Left lung (tissue), 4 donors: ENCODE measurements at regions not wholly inside any gene's neighbourhood (a gene's known extent, or its start where the extent isn't known, plus 50 kb on each side); places are given as distances from the start of the nearest gene placed in this dataset.

Source experiments
- ATAC-seq: fragments of 200-7000 bp; cut with Tn5 transposase; one replicate; pipeline ENCODE4 v1.9.1; 2020; ENCODE audit warnings: moderate library complexity
- DNase-seq, 4 donors: peaks; one replicate each; pipeline ENCODE4 v3.0.0-alpha.2; 2013 to 2020
- H3K27ac ChIP-seq, 2 donors: fragments of 200-600 bp; sonication (generic) in 1 of 2; one replicate each; pipeline versions ENCODE4 v1.5.0 to v1.8.0; 2020 to 2021
- H3K27me3 ChIP-seq, 2 donors: fragments of 200-600 bp; sonication (generic) in 1 of 2; one replicate each; pipeline versions ENCODE4 v1.5.0 to v1.8.0; 2020 to 2021
- H3K36me3 ChIP-seq, 2 donors: fragments of 200-600 bp; sonication (generic) in 1 of 2; one replicate each; pipeline versions ENCODE4 v1.5.0 to v1.8.0; 2020 to 2021
- H3K4me1 ChIP-seq, 2 donors: fragments of 200-600 bp; one replicate each; pipeline ENCODE4 v1.8.0; 2021
- H3K4me3 ChIP-seq, 2 donors: fragments of 200-600 bp; sonication (generic) in 1 of 2; one replicate each; pipeline versions ENCODE4 v1.5.0 to v1.8.0; 2020 to 2021; ENCODE audit warnings: mild to moderate bottlenecking in 1 of 2
- H3K9me3 ChIP-seq, 2 donors: fragments of 200-600 bp; sonication (generic) in 1 of 2; one replicate each; pipeline versions ENCODE4 v1.5.0 to v1.8.0; 2020 to 2021
- CTCF ChIP-seq, 2 donors: fragments of 200-600 bp; sonication (generic) in 1 of 2; IDR thresholded peaks; one replicate each; pipeline versions ENCODE4 v1.5.0 to v1.8.0; 2021; ENCODE audit warnings: antibody characterized with exemption in 2 of 2
- intact Hi-C, 2 donors: fragments of 100-400 bp; cut with DNase I; formaldehyde crosslinking; loops; one replicate each; pipeline versions ENCODE4 v1.11.2 to v1.14.2; 2022
- microRNA-seq, 2 donors: library from miRNA; unstranded; fragments of <30 nt; microRNA quantifications; one replicate each; pipeline ENCODE4, GENCODE V29; 2019
- donor health status: DM: no; HTN: yes; CAD: no.
- donor health status: DM: no; HTN: no; CAD: no.

- Histone ChIP-seq H3K4me3 (no peak overlapping the region), H3K4me1 (no peaks in the 10 kb centered on the region), H3K9me3 (peaks cover 0 to 9% of the 10 kb centered on the region in 2 donors), H3K27me3 (no peaks in the 10 kb centered on the region), H3K36me3 (no peaks in the 10 kb centered on the region), H3K27ac (no peak overlapping the region)
- ATAC-seq: no peak
- no peak for TF ChIP-seq CTCF (IDR thresholded peaks at IDR 0.05)
- intact Hi-C loops: no loop called here
- DNase-seq: no peak
Observed at GRCh38 chr12:25896981-25897380, 61.5 kb upstream of the RASSF8 start.

DNA sequence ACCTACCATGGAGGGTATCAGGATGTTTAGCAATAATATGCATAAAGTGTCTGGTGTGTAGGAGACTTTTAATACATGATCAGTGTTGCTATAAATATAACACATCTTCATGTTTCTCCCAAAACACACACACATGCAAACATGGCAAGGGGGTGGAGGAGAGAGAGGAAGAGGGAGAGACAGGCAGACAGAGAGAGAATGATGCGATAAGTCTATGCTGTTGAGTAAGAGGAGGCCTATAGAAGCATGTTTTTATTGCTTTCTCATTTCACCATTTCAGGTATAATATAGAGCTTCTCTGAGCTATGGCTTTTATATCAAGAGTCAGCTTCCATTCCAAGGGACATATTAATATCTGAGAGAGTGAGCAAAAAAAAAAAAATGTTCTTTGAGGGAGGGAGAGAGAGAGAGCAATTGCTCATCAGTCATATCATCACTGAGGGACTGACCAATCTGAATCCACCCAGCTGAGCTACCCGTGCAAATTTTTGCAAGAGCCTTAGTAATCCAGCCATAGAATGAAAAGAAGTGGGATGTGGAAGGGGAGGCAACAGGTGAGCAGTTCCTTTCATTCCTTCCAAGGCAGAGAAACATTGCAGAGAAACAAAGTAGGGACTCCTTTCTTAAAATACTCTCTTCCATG is 54.8 kb upstream of the RASSF8 start:
- no peaks in the 10 kb centered on the region for H3K4me1 ChIP-seq
- no peak overlapping the region for H3K27ac ChIP-seq
- no peaks in the 10 kb centered on the region for H3K9me3 ChIP-seq
- DNase-seq (no peak), ATAC-seq (no peak)
- intact Hi-C loops: no loop called here
- H3K36me3 ChIP-seq: no peaks in the 10 kb centered on the region
- TF ChIP-seq CTCF (IDR thresholded peaks at IDR 0.05): no peak
- no peak overlapping the region for H3K4me3 ChIP-seq
- no peaks in the 10 kb centered on the region for H3K27me3 ChIP-seq

GRCh38 chr12:25904442-25904841 is 54.0 kb upstream of the RASSF8 start:
- Histone ChIP-seq H3K36me3 (no peaks in the 10 kb centered on the region), H3K4me3 (no peak overlapping the region), H3K9me3 (no peaks in the 10 kb centered on the region), H3K4me1 (no peaks in the 10 kb centered on the region), H3K27me3 (no peaks in the 10 kb centered on the region), H3K27ac (no peak overlapping the region)
- no peak for ATAC-seq
- intact Hi-C loops: no loop called here
- TF ChIP-seq CTCF (IDR thresholded peaks at IDR 0.05): no peak
- no peak for DNase-seq

- Histone ChIP-seq H3K9me3 (peaks cover 0 to under 1% of the 10 kb centered on the region in 2 donors), H3K27me3 (no peaks in the 10 kb centered on the region), H3K4me1 (no peaks in the 10 kb centered on the region), H3K4me3 (no peak overlapping the region), H3K36me3 (no peaks in the 10 kb centered on the region), H3K27ac (no peak overlapping the region)
- TF ChIP-seq CTCF (IDR thresholded peaks at IDR 0.05): no peak
- no peak for DNase-seq
- ATAC-seq: no peak
- intact Hi-C loops: no loop called here
Observed at GRCh38 chr12:25906651-25907340, 51.7 kb upstream of the RASSF8 start.

Small RNA genes lying in the stretch of these regions (microRNA-seq; reads per million reads assigned to microRNA genes)
- gene MIR4302: 0 reads per million in 2 donors
